Esophagus muscularis mucosa (tissue), 2 donors: ENCODE measurements at regions not wholly inside any gene's neighbourhood (a gene's known extent, or its start where the extent isn't known, plus 50 kb on each side); places are given as distances from the start of the nearest gene placed in this dataset.

Source experiments
- EP300 ChIP-seq: sonication (generic); formaldehyde crosslinking; IDR thresholded peaks from one replicate; pipeline ENCODE4 v1.6.1; 2017; ENCODE audit warnings: antibody characterized with exemption
- POLR2A ChIP-seq: fragments of 450-650 bp; IDR thresholded peaks from one replicate; pipeline ENCODE4 v1.6.1; 2017; ENCODE audit warnings: antibody characterized with exemption, moderate library complexity, mild to moderate bottlenecking, low read depth

GRCh38 chr3:117074826-117075225 is 365.2 kb downstream of the TUSC7 start:
- TF ChIP-seq EP300, result no peak
- TF ChIP-seq POLR2A, result no peak
